ENCODE measurements at regions not wholly inside any gene's neighbourhood (a gene's known extent, or its start where the extent isn't known, plus 50 kb on each side); places are given as distances from the start of the nearest gene placed in this dataset.

- DNase-seq (ENCODE audit: low read depth, low spot score): no peak
Measured at GRCh38 chr14:28436821-28437220, 329.8 kb upstream of the FOXG1 start.

GRCh38 chr14:28461389-28461788 is 305.2 kb upstream of the FOXG1 start:
- DNase-seq (ENCODE audit: low read depth, low spot score): no peak

DNA sequence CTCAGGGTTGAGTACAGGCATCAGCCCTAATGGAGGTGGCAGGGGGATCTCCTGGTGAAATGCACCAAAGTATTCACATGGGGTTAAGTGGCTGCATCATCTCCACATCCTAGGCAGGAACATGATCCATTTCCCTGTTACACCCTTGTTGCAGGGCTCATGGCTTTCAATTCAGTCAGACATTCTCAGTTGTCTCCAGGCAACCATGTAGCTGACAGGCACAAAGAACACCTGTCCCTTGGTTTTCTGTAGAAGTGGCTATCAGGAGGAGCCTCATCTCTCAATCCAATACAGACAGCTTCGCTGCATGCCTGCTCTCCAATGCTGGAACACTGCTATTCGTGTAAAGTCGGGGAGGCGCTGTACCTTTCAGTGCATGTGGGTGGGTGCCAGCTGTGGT is 299.0 kb upstream of the FOXG1 start:
- no peak for DNase-seq (ENCODE audit: low read depth, low spot score)

DNA sequence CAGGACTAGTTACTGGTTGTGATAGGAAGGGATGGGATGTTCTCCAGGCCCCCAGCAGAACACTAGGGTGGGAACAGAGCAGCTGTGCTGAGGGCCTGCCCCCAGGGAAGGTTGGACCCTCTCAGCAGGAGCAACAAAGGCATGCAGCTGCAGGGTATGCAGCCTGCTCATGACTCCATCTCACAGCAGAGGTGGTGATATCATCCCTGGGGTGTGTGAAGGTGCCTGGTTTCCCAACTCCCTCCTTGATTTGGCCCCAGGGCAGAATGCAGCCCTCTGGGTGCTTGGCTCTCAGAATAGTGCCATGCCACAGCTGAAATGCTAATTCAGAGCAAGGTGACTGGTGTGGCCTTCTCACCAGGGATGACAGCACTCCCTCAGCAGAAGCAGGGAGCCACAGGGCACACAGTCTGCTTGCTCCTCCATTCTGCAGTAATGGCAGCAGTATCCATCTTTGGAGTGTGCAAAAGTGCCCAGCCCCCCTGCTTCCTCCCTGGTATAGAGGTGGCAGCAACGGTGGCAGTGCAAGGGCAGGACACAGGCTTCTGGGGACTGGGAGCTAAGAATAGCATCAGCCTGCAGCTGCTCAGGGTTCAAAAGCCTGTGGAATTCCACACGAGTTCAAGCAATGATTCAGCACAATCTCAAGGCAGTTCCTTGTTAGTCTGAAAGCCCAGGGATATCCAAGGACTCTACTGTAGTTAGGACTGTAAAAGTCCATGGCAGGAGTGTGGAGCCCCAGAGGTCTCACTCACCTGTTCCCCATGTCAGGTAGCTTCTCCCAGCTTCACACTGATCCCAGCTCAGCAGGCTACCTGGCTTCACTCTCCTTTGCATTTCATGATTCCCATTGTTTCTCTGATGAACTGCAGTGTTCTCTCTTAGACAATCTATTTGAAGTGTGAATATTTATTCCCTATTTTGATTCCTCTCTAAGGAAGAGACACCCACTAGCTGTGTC is 298.1 kb upstream of the FOXG1 start:
- peak; percentile 25 for DNase-seq (ENCODE audit: low read depth, low spot score)

DNA sequence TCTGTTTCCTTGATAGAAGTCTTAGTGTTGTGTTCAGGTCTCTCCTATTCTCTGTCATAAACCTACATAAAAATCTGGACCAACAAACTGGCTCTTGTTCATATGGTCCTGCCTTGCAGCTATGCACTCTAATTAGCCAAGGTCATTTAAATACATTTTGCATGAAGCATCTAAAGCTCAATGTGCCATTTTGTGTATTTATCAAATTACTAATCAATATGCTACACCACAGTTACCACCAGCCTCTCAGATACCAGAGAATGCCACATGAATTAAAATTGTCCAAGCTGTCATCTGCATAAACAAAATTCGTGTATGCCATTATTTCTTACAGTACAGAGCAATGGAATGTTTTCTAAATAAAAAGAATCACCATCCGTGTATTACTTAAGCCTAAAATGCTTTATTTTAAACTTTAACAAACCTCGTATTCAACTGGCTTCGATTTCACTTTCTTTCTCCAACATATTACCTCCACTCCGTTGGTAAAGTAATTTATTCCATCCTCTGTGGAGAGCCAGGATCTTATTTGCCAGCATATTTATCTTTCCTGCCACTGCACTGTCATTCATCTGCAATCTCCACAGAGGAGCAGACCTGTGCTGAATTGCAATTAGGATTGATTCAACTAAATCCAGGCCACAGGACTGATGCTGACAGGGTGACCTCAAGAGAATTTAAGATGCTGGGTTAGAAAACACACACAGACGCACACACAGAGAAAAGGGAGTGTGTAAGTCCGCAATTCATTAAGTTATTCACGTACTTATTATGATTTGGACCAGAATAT is 284.1 kb upstream of the FOXG1 start:
- DNase-seq (ENCODE audit: low read depth, low spot score): peak; percentile 49

DNA sequence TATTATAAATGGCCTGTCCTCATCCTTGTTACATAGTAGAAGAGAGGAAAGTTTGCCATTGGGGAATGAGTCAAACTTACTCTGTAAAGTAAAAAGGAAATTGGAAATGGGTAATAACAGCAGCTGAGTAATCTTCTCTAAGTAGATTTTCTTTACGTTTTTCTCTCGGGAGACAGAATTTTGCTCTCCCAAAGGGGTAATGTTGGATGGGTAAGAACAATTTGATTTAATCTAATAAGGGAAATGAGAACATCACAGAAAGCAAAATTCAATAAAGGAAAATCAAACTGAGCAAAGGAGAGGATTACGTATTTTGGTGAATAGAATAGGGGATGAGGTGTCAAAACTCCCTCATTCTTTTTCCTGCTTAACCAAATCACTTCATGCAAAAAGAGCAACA is 283.1 kb upstream of the FOXG1 start:
- DNase-seq (ENCODE audit: low read depth, low spot score): no peak

DNA sequence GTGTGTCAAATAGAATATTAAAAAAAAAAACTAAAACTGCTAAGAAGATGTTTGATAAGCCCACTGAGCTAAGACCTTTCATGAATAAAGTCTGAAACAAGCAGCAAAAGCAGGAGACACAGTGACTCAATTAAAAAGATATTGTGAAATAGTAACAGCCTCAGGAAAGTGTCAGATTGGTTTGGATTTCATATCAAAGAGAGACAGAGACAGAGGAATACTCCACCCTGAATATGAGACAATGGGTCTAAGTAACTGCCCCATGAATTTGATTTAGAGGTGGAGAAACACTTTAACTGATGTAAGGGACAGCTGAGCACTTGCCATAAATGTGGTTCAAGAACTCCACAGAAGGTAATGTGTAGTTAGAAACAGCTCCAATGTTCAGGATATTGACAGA is 277.9 kb upstream of the FOXG1 start:
- DNase-seq (ENCODE audit: low read depth, low spot score): no peak

GRCh38 chr14:28493516-28493915 is 273.1 kb upstream of the FOXG1 start:
- DNase-seq (ENCODE audit: low read depth, low spot score): no peak

DNA sequence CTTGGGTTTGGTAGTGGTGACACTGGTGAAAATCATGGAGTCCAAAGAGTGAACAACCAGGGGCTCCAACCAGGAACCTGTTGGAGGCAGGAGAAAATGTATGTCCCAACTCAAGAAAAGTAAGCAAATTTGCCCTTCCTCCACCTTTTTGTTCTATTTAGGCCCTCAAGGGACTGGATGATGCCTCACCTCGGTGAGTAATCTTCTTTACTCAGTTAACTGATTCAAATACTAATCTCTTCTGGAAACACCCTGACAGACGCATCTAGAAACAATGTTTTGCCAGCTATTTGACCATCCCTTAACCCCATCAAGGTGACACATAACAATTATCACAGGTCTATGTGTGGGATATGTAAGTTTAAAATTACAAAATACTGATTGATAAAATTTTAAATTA is 272.4 kb upstream of the FOXG1 start:
- DNase-seq (ENCODE audit: low read depth, low spot score): peak; percentile 2

DNA sequence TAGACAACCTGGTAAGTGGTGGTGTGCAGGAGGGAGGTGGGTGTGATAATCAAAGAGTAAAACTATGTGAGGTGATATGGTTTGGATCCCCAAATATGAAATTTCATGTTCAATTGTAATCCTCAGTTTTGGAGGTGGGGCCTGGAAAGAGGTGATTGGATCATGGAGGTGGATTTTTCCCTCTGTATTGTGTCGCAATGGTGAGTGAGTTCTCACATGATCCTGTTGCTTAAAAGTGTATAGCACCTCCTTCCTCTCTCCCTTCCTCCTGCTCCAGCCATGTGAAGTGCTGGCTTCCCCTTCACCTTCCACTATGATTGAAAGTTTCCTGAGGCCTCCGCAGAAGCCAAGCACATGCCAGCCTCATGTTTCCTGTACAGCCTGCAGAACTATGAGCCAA is 270.2 kb upstream of the FOXG1 start:
- DNase-seq (ENCODE audit: low read depth, low spot score): no peak

DNA sequence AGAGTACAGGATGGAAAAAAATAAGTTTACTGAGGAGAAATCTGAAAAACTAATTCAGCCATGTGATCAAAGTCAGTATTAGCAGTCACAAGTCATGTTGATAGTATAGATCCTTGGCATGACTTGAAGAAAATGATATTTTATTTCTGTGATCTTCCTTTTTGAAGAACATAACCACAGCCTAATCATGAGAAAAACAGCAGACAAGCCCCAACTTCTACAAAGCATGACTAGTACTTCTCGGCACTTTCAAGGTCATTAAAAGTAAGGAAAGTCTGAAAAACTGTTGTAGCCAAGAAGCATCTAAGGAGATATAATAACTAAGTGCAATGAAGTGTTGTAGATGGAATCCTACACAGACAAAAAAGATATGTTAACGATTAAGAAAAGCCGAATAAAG is 264.1 kb upstream of the FOXG1 start:
- no peak for DNase-seq (ENCODE audit: low read depth, low spot score)

DNA sequence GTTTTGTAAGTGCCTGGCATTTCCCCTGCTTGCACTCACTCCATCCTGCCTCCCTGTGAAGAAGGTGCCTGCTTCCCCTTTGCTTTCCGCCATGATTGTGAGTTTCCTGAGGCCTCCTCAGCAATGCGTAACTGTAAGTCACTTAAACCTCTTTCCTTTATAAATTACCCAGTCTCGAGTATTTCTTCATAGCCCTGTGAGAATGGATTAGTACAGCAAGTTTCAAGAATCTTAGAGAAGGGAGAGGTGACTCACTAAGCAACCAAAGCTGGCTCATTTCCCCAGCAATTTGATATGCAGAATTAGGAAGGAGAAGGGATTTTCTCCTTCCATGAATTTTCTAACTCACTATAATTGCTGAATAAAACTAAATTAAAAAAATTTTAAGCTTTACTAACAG is 251.0 kb upstream of the FOXG1 start:
- peak; percentile 72 for DNase-seq (ENCODE audit: low read depth, low spot score)

GRCh38 chr14:28536889-28537288 is 229.7 kb upstream of the FOXG1 start:
- no peak for DNase-seq (ENCODE audit: low read depth, low spot score)

DNA sequence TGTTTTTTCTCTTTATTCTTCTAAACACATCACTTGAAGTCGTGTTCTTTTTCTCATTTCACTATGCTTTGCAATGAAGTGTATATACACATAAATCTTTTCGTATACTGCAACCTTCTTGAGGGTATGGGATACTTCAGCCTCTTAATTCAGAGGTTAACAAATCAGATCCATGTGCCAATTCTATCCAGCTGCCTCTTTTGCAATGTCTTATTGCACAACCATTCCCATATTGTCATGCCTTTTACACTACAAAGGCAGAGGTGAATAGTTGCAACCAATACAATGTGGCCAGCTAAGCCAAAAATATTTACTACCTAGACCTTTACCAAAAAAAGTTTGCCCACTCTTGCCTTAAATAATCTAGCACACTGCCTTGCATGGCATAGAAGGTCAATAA is 224.5 kb upstream of the FOXG1 start:
- no peak for DNase-seq (ENCODE audit: low read depth, low spot score)

DNA sequence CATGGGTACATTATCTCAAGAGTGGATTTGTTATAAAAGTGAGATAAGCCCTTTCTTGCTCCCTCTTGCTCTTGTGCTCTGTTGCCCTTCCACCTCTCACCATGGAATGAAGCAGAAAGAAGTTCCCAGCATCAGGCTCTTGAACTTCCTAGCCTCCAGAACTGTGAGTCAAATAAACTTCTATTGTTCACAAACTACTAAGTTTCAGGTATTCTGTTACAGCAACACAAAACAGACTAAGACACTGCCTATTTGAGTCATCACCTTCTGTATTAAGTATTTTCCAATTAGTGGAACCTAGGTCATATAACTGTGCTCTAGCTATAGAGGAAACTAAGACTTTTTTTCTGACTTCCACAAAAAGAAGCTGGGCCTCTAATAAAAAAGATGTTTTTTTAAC is 201.2 kb upstream of the FOXG1 start:
- no peak for DNase-seq (ENCODE audit: low read depth, low spot score)

DNA sequence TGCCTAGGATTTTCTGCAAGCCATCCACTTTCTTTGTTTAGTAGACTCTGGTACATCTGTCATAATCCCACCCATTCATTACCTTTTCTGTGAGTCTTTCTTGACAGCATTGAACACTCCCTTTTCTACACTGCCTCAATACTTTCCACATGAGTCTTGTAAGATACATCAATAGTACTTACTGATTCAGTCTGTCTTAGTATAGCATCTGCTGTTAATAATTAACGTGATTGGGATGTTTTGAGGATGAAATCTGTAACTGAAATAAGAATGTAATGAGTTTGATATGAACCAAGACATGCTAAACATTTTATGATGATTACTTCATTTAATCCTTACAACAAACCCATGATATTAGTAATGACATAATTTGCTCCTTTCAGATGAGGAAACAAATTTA is 196.2 kb upstream of the FOXG1 start:
- no peak for DNase-seq (ENCODE audit: low read depth, low spot score)

- DNase-seq (ENCODE audit: low read depth, low spot score): no peak
Measured at GRCh38 chr14:28571636-28572035, 195.0 kb upstream of the FOXG1 start.

DNA sequence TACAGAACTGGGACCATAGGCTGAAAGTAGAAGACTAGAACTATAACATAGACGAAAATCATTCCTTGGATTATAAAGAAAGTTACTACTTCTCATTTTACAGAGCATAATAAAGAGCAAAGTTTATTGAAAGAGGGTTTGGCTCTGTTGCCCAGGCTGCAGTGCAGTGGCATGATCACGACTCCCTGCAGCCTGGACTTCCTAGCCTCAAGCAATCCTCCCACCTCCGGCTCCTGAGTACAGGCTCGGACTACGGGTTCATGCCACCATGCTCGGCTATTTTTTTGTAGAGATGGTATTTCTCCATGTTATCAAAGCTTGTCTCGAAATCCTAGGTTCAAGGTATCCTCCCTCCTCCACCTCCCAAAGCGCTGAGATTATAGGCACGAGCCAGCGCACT is 190.1 kb upstream of the FOXG1 start:
- no peak for DNase-seq (ENCODE audit: low read depth, low spot score)

DNA sequence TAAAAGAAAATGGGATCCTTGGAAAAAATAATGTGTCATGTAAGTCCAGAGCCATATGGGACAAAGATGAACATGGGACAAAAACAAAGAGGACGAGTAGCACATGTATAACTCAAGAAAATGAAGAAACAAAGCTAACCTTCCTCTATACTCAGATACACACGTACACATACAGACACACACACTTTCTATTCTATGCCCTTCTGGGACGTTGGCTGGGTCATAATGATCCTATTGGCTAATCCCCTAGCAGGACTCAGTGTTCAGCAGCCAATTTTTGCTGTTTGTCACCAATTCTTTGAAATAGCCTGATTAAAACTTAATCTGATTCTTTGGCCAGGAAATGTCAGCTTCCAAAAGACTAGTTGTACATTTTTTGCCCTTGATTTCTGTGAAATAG is 189.4 kb upstream of the FOXG1 start:
- no peak for DNase-seq (ENCODE audit: low read depth, low spot score)

DNA sequence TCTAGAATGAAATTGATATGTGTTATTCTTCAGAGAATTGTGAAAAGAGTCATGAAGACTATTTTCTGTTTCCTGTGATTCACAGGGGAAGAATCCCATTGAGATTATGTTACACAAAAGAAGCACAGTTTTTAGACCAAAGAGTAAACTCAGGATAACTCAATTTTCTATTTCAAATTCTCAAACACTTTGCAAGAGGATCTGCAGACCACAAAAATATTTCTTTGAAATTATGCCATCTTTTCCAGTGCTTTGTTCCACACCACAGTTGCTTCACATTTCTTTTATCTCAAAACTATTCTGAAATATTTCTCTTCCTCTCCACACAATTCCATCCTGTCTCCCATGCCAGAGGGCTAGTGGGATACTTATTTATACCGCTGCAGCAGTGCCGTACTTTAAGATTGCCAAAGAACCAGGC is 188.9 kb upstream of the FOXG1 start:
- DNase-seq (ENCODE audit: low read depth, low spot score): peak; percentile 69

DNA sequence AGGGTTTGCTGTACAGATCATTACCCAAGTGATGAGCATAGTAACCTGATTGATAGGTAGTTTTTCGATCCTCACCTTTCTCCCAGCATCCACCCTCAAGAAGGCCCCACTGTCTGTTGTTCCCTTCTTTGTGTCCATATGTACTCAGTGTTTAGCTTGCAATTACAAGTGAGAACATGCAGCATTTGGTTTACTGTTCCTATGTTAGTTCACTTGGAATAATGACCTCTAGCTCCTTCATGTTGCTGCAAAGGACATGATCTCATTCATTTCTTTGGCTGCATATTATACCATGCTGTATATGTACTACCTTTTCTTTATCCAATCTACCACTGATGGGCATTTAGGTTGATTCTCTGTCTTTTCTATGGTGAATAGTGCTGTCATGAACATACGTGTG is 181.6 kb upstream of the FOXG1 start:
- DNase-seq (ENCODE audit: low read depth, low spot score): no peak

GRCh38 chr14:28589792-28590191 is 176.8 kb upstream of the FOXG1 start:
- DNase-seq (ENCODE audit: low read depth, low spot score): no peak

GRCh38 chr14:28596391-28596790 is 170.2 kb upstream of the FOXG1 start:
- peak; percentile 68 for DNase-seq (ENCODE audit: low read depth, low spot score)

Data from astrocyte of the hippocampus (primary cell).